Neural progenitor cell (in vitro differentiated cells): ENCODE measurements at regions not wholly inside any gene's neighbourhood (a gene's known extent, or its start where the extent isn't known, plus 50 kb on each side); places are given as distances from the start of the nearest gene placed in this dataset.

Experiments
- EZH2 ChIP-seq: fragments of 200-600 bp; sonication (generic); IDR thresholded peaks from 2 replicates; pipeline ENCODE4 v1.6.1; 2017; ENCODE audit warnings: antibody characterized with exemption, mild to moderate bottlenecking, moderate library complexity
- EZH2phosphoT487 ChIP-seq: fragments of 200-600 bp; sonication (generic); IDR thresholded peaks from 2 replicates; pipeline ENCODE4 v1.6.1; 2017; ENCODE audit warnings: antibody characterized with exemption
- TF ChIP-seq, protein P1 (sequence below): fragments of 200-600 bp; sonication (generic); IDR thresholded peaks from 2 replicates; pipeline ENCODE4 v1.5.1; 2017; ENCODE audit warnings: antibody characterized with exemption, mild to moderate bottlenecking

DNA sequence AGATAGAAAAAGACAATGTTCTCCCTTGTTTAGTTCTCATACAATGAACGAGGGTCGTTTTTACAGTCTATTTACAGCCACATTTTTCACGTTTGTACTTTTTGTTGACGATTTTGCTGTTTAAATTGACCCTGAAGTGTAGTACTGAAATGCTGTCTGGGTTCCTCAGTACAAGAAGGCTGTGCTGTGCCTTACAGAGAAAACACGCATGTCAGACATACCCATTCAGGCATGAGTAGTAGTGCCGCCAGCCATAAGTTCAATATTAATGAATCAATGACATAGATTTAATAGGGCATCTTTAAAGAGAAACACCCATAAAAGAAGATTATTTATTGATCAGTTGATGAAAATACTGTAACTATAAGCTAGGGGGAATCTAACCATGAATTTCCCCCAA, 459.8 kb upstream of the EPHA5 start:
- TF ChIP-seq, protein P1, sequence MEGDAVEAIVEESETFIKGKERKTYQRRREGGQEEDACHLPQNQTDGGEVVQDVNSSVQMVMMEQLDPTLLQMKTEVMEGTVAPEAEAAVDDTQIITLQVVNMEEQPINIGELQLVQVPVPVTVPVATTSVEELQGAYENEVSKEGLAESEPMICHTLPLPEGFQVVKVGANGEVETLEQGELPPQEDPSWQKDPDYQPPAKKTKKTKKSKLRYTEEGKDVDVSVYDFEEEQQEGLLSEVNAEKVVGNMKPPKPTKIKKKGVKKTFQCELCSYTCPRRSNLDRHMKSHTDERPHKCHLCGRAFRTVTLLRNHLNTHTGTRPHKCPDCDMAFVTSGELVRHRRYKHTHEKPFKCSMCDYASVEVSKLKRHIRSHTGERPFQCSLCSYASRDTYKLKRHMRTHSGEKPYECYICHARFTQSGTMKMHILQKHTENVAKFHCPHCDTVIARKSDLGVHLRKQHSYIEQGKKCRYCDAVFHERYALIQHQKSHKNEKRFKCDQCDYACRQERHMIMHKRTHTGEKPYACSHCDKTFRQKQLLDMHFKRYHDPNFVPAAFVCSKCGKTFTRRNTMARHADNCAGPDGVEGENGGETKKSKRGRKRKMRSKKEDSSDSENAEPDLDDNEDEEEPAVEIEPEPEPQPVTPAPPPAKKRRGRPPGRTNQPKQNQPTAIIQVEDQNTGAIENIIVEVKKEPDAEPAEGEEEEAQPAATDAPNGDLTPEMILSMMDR = no peak
- TF ChIP-seq EZH2 (no peak), EZH2phosphoT487 (no peak)
